GM21381 (cell line): ENCODE measurements at regions not wholly inside any gene's neighbourhood (a gene's known extent, or its start where the extent isn't known, plus 50 kb on each side); places are given as distances from the start of the nearest gene placed in this dataset.

ENCODE experiments used
- ATAC-seq: cut with Tn5 transposase; IDR thresholded peaks from one replicate; pipeline ENCODE4 v1.9.1; 2021; ENCODE audit warnings: mild to moderate bottlenecking, moderate library complexity; ENCODE audit not compliant: unreplicated experiment

GRCh38 chr3:66592016-66592761, 91.4 kb upstream of the LRIG1 start:
- ATAC-seq, result no peak

- ATAC-seq, result no peak
Measured at GRCh38 chr3:66592927-66593625, 92.3 kb upstream of the LRIG1 start.

- no peak for ATAC-seq
Measured at GRCh38 chr3:66593978-66594377, 93.2 kb upstream of the LRIG1 start.

- ATAC-seq, result no peak
Measured at GRCh38 chr3:66597308-66597863, 96.6 kb upstream of the LRIG1 start.

- ATAC-seq, result no peak
Measured at GRCh38 chr3:66598168-66598567, 97.3 kb upstream of the LRIG1 start.

GRCh38 chr3:66602237-66602636, 101.4 kb upstream of the LRIG1 start:
- ATAC-seq, result no peak

- ATAC-seq, result no peak
Measured at GRCh38 chr3:66602691-66603090, 101.9 kb upstream of the LRIG1 start.

GRCh38 chr3:66603151-66603611, 102.4 kb upstream of the LRIG1 start:
- ATAC-seq, result no peak

- ATAC-seq, result no peak
Measured at GRCh38 chr3:66604481-66604880, 103.7 kb upstream of the LRIG1 start.

GRCh38 chr3:66606126-66606525, 105.3 kb upstream of the LRIG1 start:
- no peak for ATAC-seq

GRCh38 chr3:66606868-66607267, 106.0 kb upstream of the LRIG1 start:
- no peak for ATAC-seq

- ATAC-seq, result no peak
Measured at GRCh38 chr3:66609660-66610561, 109.1 kb upstream of the LRIG1 start.

- ATAC-seq, result no peak
Measured at GRCh38 chr3:66610562-66610909, 109.7 kb upstream of the LRIG1 start.

- no peak for ATAC-seq
Measured at GRCh38 chr3:66615643-66616301, 115.0 kb upstream of the LRIG1 start.

- ATAC-seq, result no peak
Measured at GRCh38 chr3:66617351-66617750, 116.5 kb upstream of the LRIG1 start.

- no peak for ATAC-seq
Measured at GRCh38 chr3:66618066-66618465, 117.2 kb upstream of the LRIG1 start.

GRCh38 chr3:66620296-66620695, 119.5 kb upstream of the LRIG1 start:
- ATAC-seq, result no peak

GRCh38 chr3:66622756-66623457, 122.1 kb upstream of the LRIG1 start:
- no peak for ATAC-seq

- no peak for ATAC-seq
Measured at GRCh38 chr3:66625505-66626216, 124.8 kb upstream of the LRIG1 start.
